AG04450 (cell line): ENCODE measurements at regions not wholly inside any gene's neighbourhood (a gene's known extent, or its start where the extent isn't known, plus 50 kb on each side); places are given as distances from the start of the nearest gene placed in this dataset.

Source experiments
- CTCF ChIA-PET: fragments of 300-600, 350-600 bp; formaldehyde crosslinking; extraction: SDS; loops from one replicate; lab custom pipeline; 2022; ENCODE audit warnings: antibody characterized with exemption, inconsistent platforms; lab: Charles Lee
- POLR2A ChIA-PET: fragments of 350-600 bp; formaldehyde crosslinking; extraction: SDS; loops from one replicate; lab custom pipeline; 2021; ENCODE audit warnings: antibody characterized with exemption, inconsistent platforms; lab: Yijun Ruan, JAX
- DNase-seq: peaks from one replicate; pipeline ENCODE4 v3.0.0-alpha.2; 2011; ENCODE audit warnings: low read depth, low spot score
- H3K27ac ChIP-seq: one replicate; pipeline ENCODE4 v1.5.1; 2012; ENCODE audit warnings: low read depth, low read length, control low read depth
- H3K27me3 ChIP-seq: one replicate; pipeline ENCODE4 v1.6.0; 2012; ENCODE audit warnings: low read length; ENCODE audit not compliant: control insufficient read depth, insufficient read depth
- H3K4me3 ChIP-seq: 2 replicates; pipeline ENCODE4 v1.5.1; 2011; ENCODE audit warnings: mild to moderate bottlenecking, low read depth, low read length, control low read depth
- H3K9me3 ChIP-seq: 2 replicates; pipeline ENCODE4 v1.5.1; 2012; ENCODE audit warnings: low read length; ENCODE audit not compliant: control insufficient read depth, insufficient read depth
- TF ChIP-seq, protein P1 (sequence below): IDR thresholded peaks from 2 replicates; pipeline ENCODE4 v1.5.1; 2011; ENCODE audit warnings: low read depth, low read length, control low read depth, inconsistent platforms

GRCh38 chr21:16800536-16801275 is 712.1 kb upstream of the CXADR start:
- POLR2A ChIA-PET = no interaction called here
- Histone ChIP-seq H3K4me3 (no peak overlapping the region), H3K9me3 (no peaks in the 10 kb centered on the region), H3K27me3 (no peaks in the 10 kb centered on the region), H3K27ac (no peak overlapping the region)
- TF ChIP-seq, protein P1, sequence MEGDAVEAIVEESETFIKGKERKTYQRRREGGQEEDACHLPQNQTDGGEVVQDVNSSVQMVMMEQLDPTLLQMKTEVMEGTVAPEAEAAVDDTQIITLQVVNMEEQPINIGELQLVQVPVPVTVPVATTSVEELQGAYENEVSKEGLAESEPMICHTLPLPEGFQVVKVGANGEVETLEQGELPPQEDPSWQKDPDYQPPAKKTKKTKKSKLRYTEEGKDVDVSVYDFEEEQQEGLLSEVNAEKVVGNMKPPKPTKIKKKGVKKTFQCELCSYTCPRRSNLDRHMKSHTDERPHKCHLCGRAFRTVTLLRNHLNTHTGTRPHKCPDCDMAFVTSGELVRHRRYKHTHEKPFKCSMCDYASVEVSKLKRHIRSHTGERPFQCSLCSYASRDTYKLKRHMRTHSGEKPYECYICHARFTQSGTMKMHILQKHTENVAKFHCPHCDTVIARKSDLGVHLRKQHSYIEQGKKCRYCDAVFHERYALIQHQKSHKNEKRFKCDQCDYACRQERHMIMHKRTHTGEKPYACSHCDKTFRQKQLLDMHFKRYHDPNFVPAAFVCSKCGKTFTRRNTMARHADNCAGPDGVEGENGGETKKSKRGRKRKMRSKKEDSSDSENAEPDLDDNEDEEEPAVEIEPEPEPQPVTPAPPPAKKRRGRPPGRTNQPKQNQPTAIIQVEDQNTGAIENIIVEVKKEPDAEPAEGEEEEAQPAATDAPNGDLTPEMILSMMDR = no peak
- CTCF ChIA-PET = no interaction called here
- no peak for DNase-seq

DNA sequence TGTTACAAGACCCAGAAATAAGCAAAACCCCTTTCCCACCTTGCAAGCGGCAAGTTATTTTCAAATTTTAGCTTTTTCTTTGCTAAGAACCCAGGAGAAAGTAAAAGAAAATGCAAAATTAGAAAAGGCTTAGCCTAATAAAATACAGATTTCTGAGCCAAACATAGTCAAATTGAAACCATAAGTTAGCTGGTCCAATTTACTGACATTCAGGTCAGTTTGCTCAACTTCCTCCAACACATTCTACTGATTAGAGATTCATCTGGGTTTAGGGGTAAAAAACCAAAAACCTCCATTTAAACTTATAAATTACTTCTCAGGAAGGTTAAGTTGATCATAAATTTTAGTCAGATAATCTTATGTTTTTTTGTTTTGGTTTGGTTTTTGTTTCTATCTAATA is 701.8 kb upstream of the CXADR start:
- no peaks in the 10 kb centered on the region for H3K27me3 ChIP-seq
- TF ChIP-seq, protein P1 = no peak
- H3K9me3 ChIP-seq = no peaks in the 10 kb centered on the region
- no peak overlapping the region for H3K27ac ChIP-seq
- no peak overlapping the region for H3K4me3 ChIP-seq
- ChIA-PET POLR2A (no interaction called here), CTCF (no interaction called here)
- DNase-seq = no peak

GRCh38 chr21:16811970-16812369 is 700.9 kb upstream of the CXADR start:
- CTCF ChIA-PET = no interaction called here
- DNase-seq = no peak
- Histone ChIP-seq H3K9me3 (no peaks in the 10 kb centered on the region), H3K4me3 (no peak overlapping the region), H3K27me3 (no peaks in the 10 kb centered on the region), H3K27ac (no peak overlapping the region)
- TF ChIP-seq, protein P1 = no peak
- POLR2A ChIA-PET = no interaction called here

- no peaks in the 10 kb centered on the region for H3K9me3 ChIP-seq
- DNase-seq = no peak
- TF ChIP-seq, protein P1 = no peak
- ChIA-PET POLR2A (no interaction called here), CTCF (interaction anchor here (1.4 kb wide), 1 partner anchor 51 kb away, joined by 3 read pairs; no protein-coding TSS in a partner anchor)
- H3K4me3 ChIP-seq = no peak overlapping the region
- H3K27me3 ChIP-seq = no peaks in the 10 kb centered on the region
- no peak overlapping the region for H3K27ac ChIP-seq
Observed at GRCh38 chr21:16815243-16815642, 697.6 kb upstream of the CXADR start.

- no peak for DNase-seq
- ChIA-PET POLR2A (interaction anchor here (0.7 kb wide), 1 partner anchor 679 kb away, joined by 3 read pairs; no protein-coding TSS in a partner anchor), CTCF (no interaction called here)
- H3K27me3 ChIP-seq = no peaks in the 10 kb centered on the region
- H3K4me3 ChIP-seq = no peak overlapping the region
- TF ChIP-seq, protein P1 = no peak
- no peaks in the 10 kb centered on the region for H3K9me3 ChIP-seq
- no peak overlapping the region for H3K27ac ChIP-seq
Observed at GRCh38 chr21:16821588-16821987, 691.3 kb upstream of the CXADR start.
